ENCODE measurements at regions not wholly inside any gene's neighbourhood (a gene's known extent, or its start where the extent isn't known, plus 50 kb on each side); places are given as distances from the start of the nearest gene placed in this dataset.

DNA sequence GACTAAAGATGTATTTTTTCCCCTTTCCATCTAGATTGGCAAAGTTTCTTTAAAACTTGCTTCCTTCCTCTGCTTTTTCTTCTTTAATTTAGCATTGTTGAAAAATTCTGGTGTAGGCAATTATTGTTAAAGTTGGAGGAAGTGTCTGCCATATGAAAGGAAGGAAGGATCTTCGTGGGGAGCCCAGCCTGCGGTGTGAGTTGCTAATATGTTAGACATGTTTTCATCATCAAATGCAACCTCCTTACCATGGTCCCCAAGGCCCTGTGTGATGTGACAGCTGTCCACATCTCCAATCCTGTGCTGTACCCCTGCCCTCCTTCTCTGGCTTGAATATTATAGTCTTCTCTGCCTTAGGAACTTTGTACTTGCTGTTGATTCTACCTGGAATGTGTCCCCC lies 81.0 kb upstream of the ZBTB18 start:
- H3K4me1 ChIP-seq (ENCODE audit: control insufficient read depth, insufficient read depth, low read length) = no peaks in the 10 kb centered on the region
- no peak overlapping the region for H3K9ac ChIP-seq (ENCODE audit: control insufficient read depth, insufficient read depth, low read length)
- H3K4me2 ChIP-seq (ENCODE audit: control insufficient read depth, insufficient read depth) = no peak overlapping the region
- H3K9me3 ChIP-seq (replicated peaks; ENCODE audit: control insufficient read depth, insufficient read depth, low read length) = no peaks in the 10 kb centered on the region; the same call in 2 of the 3 replicates
- POLR2A ChIA-PET = no interaction called here
- BruUV-seq (replicated peaks) = no TSS peak
- no peaks in the 10 kb centered on the region; a peak in 2 of 4 replicates for H3K27me3 ChIP-seq (replicated peaks in 1 of 2; ENCODE audit: control insufficient read depth in 2 of 2, insufficient read depth in 2 of 2, low read length in 1 of 2)
- DNase-seq (ENCODE audit: low read depth, low spot score) (no peak), FAIRE-seq (no peak), ATAC-seq (no peak)
- H4K20me1 ChIP-seq (ENCODE audit: control insufficient read depth, insufficient read depth) = no peaks in the 10 kb centered on the region
- no peak overlapping the region for H2AFZ ChIP-seq (ENCODE audit: control insufficient read depth, low read depth, low read length)
- TF ChIP-seq, protein P1, sequence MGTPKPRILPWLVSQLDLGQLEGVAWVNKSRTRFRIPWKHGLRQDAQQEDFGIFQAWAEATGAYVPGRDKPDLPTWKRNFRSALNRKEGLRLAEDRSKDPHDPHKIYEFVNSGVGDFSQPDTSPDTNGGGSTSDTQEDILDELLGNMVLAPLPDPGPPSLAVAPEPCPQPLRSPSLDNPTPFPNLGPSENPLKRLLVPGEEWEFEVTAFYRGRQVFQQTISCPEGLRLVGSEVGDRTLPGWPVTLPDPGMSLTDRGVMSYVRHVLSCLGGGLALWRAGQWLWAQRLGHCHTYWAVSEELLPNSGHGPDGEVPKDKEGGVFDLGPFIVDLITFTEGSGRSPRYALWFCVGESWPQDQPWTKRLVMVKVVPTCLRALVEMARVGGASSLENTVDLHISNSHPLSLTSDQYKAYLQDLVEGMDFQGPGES (IDR thresholded peaks at IDR 0.05) = no peak
- TF ChIP-seq, protein P2, sequence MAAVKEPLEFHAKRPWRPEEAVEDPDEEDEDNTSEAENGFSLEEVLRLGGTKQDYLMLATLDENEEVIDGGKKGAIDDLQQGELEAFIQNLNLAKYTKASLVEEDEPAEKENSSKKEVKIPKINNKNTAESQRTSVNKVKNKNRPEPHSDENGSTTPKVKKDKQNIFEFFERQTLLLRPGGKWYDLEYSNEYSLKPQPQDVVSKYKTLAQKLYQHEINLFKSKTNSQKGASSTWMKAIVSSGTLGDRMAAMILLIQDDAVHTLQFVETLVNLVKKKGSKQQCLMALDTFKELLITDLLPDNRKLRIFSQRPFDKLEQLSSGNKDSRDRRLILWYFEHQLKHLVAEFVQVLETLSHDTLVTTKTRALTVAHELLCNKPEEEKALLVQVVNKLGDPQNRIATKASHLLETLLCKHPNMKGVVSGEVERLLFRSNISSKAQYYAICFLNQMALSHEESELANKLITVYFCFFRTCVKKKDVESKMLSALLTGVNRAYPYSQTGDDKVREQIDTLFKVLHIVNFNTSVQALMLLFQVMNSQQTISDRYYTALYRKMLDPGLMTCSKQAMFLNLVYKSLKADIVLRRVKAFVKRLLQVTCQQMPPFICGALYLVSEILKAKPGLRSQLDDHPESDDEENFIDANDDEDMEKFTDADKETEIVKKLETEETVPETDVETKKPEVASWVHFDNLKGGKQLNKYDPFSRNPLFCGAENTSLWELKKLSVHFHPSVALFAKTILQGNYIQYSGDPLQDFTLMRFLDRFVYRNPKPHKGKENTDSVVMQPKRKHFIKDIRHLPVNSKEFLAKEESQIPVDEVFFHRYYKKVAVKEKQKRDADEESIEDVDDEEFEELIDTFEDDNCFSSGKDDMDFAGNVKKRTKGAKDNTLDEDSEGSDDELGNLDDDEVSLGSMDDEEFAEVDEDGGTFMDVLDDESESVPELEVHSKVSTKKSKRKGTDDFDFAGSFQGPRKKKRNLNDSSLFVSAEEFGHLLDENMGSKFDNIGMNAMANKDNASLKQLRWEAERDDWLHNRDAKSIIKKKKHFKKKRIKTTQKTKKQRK (IDR thresholded peaks at IDR 0.05; ENCODE audit: low read depth, low read length) = no peak
- TF ChIP-seq, protein P3, sequence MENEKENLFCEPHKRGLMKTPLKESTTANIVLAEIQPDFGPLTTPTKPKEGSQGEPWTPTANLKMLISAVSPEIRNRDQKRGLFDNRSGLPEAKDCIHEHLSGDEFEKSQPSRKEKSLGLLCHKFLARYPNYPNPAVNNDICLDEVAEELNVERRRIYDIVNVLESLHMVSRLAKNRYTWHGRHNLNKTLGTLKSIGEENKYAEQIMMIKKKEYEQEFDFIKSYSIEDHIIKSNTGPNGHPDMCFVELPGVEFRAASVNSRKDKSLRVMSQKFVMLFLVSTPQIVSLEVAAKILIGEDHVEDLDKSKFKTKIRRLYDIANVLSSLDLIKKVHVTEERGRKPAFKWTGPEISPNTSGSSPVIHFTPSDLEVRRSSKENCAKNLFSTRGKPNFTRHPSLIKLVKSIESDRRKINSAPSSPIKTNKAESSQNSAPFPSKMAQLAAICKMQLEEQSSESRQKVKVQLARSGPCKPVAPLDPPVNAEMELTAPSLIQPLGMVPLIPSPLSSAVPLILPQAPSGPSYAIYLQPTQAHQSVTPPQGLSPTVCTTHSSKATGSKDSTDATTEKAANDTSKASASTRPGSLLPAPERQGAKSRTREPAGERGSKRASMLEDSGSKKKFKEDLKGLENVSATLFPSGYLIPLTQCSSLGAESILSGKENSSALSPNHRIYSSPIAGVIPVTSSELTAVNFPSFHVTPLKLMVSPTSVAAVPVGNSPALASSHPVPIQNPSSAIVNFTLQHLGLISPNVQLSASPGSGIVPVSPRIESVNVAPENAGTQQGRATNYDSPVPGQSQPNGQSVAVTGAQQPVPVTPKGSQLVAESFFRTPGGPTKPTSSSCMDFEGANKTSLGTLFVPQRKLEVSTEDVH (IDR thresholded peaks at IDR 0.05; ENCODE audit: low read depth, partially characterized antibody) = no peak
- TF ChIP-seq, protein P4, sequence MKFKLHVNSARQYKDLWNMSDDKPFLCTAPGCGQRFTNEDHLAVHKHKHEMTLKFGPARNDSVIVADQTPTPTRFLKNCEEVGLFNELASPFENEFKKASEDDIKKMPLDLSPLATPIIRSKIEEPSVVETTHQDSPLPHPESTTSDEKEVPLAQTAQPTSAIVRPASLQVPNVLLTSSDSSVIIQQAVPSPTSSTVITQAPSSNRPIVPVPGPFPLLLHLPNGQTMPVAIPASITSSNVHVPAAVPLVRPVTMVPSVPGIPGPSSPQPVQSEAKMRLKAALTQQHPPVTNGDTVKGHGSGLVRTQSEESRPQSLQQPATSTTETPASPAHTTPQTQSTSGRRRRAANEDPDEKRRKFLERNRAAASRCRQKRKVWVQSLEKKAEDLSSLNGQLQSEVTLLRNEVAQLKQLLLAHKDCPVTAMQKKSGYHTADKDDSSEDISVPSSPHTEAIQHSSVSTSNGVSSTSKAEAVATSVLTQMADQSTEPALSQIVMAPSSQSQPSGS (IDR thresholded peaks at IDR 0.05; ENCODE audit: low read length) = no peak
- TF ChIP-seq POLR2AphosphoS2 (IDR thresholded peaks at IDR 0.05; ENCODE audit: low read depth, low read length) (no peak), RUNX3 (IDR thresholded peaks at IDR 0.05; ENCODE audit: low read length) (no peak), BRCA1 (IDR thresholded peaks at IDR 0.05; ENCODE audit: low read depth, low read length) (no peak), KAT2A (conservative IDR thresholded peaks at IDR 0.05; ENCODE audit: control insufficient read depth, low read depth, low read length) (no peak), ZNF384 (IDR thresholded peaks at IDR 0.05; ENCODE audit: borderline replicate concordance, low read depth, low read length) (no peak), SIX5 (IDR thresholded peaks at IDR 0.05; ENCODE audit: low read depth, low read length, severe bottlenecking) (no peak), YY1 (IDR thresholded peaks at IDR 0.05; ENCODE audit: low read depth, low read length) (no peak)
- TF ChIP-seq, protein P5, sequence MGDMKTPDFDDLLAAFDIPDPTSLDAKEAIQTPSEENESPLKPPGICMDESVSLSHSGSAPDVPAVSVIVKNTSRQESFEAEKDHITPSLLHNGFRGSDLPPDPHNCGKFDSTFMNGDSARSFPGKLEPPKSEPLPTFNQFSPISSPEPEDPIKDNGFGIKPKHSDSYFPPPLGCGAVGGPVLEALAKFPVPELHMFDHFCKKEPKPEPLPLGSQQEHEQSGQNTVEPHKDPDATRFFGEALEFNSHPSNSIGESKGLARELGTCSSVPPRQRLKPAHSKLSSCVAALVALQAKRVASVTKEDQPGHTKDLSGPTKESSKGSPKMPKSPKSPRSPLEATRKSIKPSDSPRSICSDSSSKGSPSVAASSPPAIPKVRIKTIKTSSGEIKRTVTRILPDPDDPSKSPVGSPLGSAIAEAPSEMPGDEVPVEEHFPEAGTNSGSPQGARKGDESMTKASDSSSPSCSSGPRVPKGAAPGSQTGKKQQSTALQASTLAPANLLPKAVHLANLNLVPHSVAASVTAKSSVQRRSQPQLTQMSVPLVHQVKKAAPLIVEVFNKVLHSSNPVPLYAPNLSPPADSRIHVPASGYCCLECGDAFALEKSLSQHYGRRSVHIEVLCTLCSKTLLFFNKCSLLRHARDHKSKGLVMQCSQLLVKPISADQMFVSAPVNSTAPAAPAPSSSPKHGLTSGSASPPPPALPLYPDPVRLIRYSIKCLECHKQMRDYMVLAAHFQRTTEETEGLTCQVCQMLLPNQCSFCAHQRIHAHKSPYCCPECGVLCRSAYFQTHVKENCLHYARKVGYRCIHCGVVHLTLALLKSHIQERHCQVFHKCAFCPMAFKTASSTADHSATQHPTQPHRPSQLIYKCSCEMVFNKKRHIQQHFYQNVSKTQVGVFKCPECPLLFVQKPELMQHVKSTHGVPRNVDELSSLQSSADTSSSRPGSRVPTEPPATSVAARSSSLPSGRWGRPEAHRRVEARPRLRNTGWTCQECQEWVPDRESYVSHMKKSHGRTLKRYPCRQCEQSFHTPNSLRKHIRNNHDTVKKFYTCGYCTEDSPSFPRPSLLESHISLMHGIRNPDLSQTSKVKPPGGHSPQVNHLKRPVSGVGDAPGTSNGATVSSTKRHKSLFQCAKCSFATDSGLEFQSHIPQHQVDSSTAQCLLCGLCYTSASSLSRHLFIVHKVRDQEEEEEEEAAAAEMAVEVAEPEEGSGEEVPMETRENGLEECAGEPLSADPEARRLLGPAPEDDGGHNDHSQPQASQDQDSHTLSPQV (IDR thresholded peaks at IDR 0.05) = no peak
- H3K4me3 ChIP-seq = no peak overlapping the region
- CTCF ChIA-PET = no interaction called here
- H3K36me3 ChIP-seq (ENCODE audit: control insufficient read depth in 2 of 2, insufficient read depth in 2 of 2, low read length in 1 of 2) = no peaks in the 10 kb centered on the region
- WGBS (ENCODE audit: insufficient coverage, insufficient replicate concordance, low lambda C conversion rate, missing lambda C conversion rate) = 3% methylated on average over 2 of the region's 2 CpGs
- in situ Hi-C loops (cut with MboI) = no loop called here
- intact Hi-C loops (cut with micrococcal nuclease; ENCODE audit: unreplicated experiment) = no loop called here
- no peak overlapping the region for H3K27ac ChIP-seq (ENCODE audit: control insufficient read depth, insufficient read depth)
- H3K79me2 ChIP-seq (ENCODE audit: control insufficient read depth, insufficient read depth, low read length) = no peaks in the 10 kb centered on the region
- SMC1A ChIA-PET (ENCODE audit: uncharacterized antibody, unreplicated experiment) = no interaction called here
- RAD21 ChIA-PET (ENCODE audit: unreplicated experiment) = no interaction called here
